Mesenchymal stem cell (in vitro differentiated cells and primary cell): ENCODE measurements at regions not wholly inside any gene's neighbourhood (a gene's known extent, or its start where the extent isn't known, plus 50 kb on each side); places are given as distances from the start of the nearest gene placed in this dataset.

Experiments used
- DNase-seq: peaks from one replicate; pipeline ENCODE4 v3.0.0-alpha.2; 2013
- H2AFZ ChIP-seq: one replicate; pipeline ENCODE4 v1.6.1; 2013; ENCODE audit warnings: low read depth, mild to moderate bottlenecking, control low read depth, inconsistent platforms, low read length, moderate library complexity
- H2AK5ac ChIP-seq: 2 replicates; pipeline ENCODE4 v1.6.1; 2013; ENCODE audit warnings: low read length, moderate library complexity, mild to moderate bottlenecking, inconsistent platforms; ENCODE audit not compliant: severe bottlenecking
- H2BK120ac ChIP-seq: one replicate; pipeline ENCODE4 v1.6.1; 2013; ENCODE audit warnings: low read depth, mild to moderate bottlenecking, inconsistent platforms, low read length, moderate library complexity
- H2BK12ac ChIP-seq, 2 experiments: one replicate each; pipeline ENCODE4 v1.6.1; 2013; ENCODE audit warnings: inconsistent platforms in 2 of 2, low read length in 2 of 2, mild to moderate bottlenecking in 2 of 2, moderate library complexity in 2 of 2, control low read depth in 1 of 2
- H2BK15ac ChIP-seq: one replicate; pipeline ENCODE4 v1.6.1; 2013; ENCODE audit warnings: mild to moderate bottlenecking, low read depth, inconsistent platforms; ENCODE audit not compliant: poor library complexity, severe bottlenecking
- H2BK5ac ChIP-seq: 2 replicates; pipeline ENCODE4 v1.6.1; 2013; ENCODE audit warnings: low read depth, mild to moderate bottlenecking, low read length, control low read depth, inconsistent platforms; ENCODE audit not compliant: poor library complexity, severe bottlenecking
- H3K14ac ChIP-seq, 2 experiments: one replicate each; pipeline ENCODE4 v1.6.1; 2013; ENCODE audit warnings: inconsistent platforms in 2 of 2, low read length in 2 of 2, control low read depth in 1 of 2, mild to moderate bottlenecking in 1 of 2, moderate library complexity in 1 of 2
- H3K18ac ChIP-seq, 2 experiments: one replicate each; pipeline ENCODE4 v1.6.1; 2013; ENCODE audit warnings: inconsistent platforms in 2 of 2, low read length in 2 of 2, control low read depth in 1 of 2, low read depth in 1 of 2, mild to moderate bottlenecking in 1 of 2
- H3K23ac ChIP-seq, 2 experiments: one replicate each; pipeline ENCODE4 v1.6.1; 2013; ENCODE audit warnings: inconsistent platforms in 2 of 2, low read length in 2 of 2, mild to moderate bottlenecking in 2 of 2, moderate library complexity in 2 of 2, control low read depth in 1 of 2
- H3K27ac ChIP-seq: 2 replicates; pipeline ENCODE4 v1.5.1; 2013; ENCODE audit warnings: mild to moderate bottlenecking, moderate library complexity, low read length, control low read depth, inconsistent platforms; ENCODE audit not compliant: poor library complexity, severe bottlenecking
- H3K27me3 ChIP-seq, 2 experiments: 2 replicates each; pipeline versions ENCODE4 v1.6.1 to v1.7.0; 2013; ENCODE audit warnings: low read length in 2 of 2, mild to moderate bottlenecking in 2 of 2, moderate library complexity in 2 of 2, control low read depth in 1 of 2, inconsistent platforms in 1 of 2; ENCODE audit not compliant: control insufficient read depth in 1 of 2, insufficient read depth in 1 of 2
- H3K36me3 ChIP-seq, 2 experiments: 2 replicates each; pipeline versions ENCODE4 v1.6.1 to v1.7.0; 2013; ENCODE audit warnings: low read length in 2 of 2, control low read depth in 1 of 2, inconsistent platforms in 1 of 2, low read depth in 1 of 2, mild to moderate bottlenecking in 1 of 2; ENCODE audit not compliant: insufficient read depth in 2 of 2, control insufficient read depth in 1 of 2
- H3K4ac ChIP-seq, 2 experiments: one replicate each; pipeline ENCODE4 v1.6.1; 2013; ENCODE audit warnings: inconsistent platforms in 2 of 2, low read length in 2 of 2, mild to moderate bottlenecking in 2 of 2, moderate library complexity in 2 of 2, control low read depth in 1 of 2, low read depth in 1 of 2
- H3K4me1 ChIP-seq: 2 replicates; pipeline ENCODE4 v1.6.1; 2013; ENCODE audit warnings: low read depth, low read length, control low read depth; ENCODE audit not compliant: control insufficient read depth, insufficient read depth
- H3K4me2 ChIP-seq: 2 replicates; pipeline ENCODE4 v1.6.1; 2013; ENCODE audit warnings: low read length, mild to moderate bottlenecking, inconsistent platforms; ENCODE audit not compliant: poor library complexity, severe bottlenecking
- H3K4me3 ChIP-seq, 2 experiments: 2 replicates each; pipeline versions ENCODE4 v1.5.1 to v1.7.0; 2013; ENCODE audit warnings: low read length in 2 of 2, mild to moderate bottlenecking in 2 of 2, control low read depth in 1 of 2, low read depth in 1 of 2; ENCODE audit not compliant: insufficient read depth in 1 of 2
- H3K79me1 ChIP-seq: replicated peaks from 2 replicates; pipeline ENCODE4 v1.6.1; 2013; ENCODE audit warnings: mild to moderate bottlenecking, control low read depth, low read length, inconsistent platforms; ENCODE audit not compliant: poor library complexity, severe bottlenecking
- H3K9ac ChIP-seq: 2 replicates; pipeline ENCODE4 v1.7.0; 2013; ENCODE audit warnings: mild to moderate bottlenecking, low read length, moderate library complexity
- H3K9me3 ChIP-seq: 2 replicates; pipeline ENCODE4 v1.7.0; 2013; ENCODE audit warnings: mild to moderate bottlenecking, low read length; ENCODE audit not compliant: control insufficient read depth
- H4K8ac ChIP-seq: one replicate; pipeline ENCODE4 v1.6.1; 2013; ENCODE audit warnings: inconsistent platforms, mild to moderate bottlenecking, low read length, moderate library complexity
- H4K91ac ChIP-seq: one replicate; pipeline ENCODE4 v1.6.1; 2013; ENCODE audit warnings: mild to moderate bottlenecking, low read length, inconsistent platforms
- WGBS: methylation state at CpG from one replicate; pipeline ENCODE4 v1.1.7; 2013; ENCODE audit warnings: mixed read lengths; 5-methylcytosine and 5-hydroxymethylcytosine counted together

GRCh38 chrX:26008691-26009090, 129.5 kb upstream of the MAGEB18 start:
- no peaks in the 10 kb centered on the region for H3K36me3 ChIP-seq
- H3K14ac ChIP-seq, result no peak overlapping the region
- no peaks in the 10 kb centered on the region for H3K9me3 ChIP-seq
- no peaks in the 10 kb centered on the region for H3K4me1 ChIP-seq
- H3K18ac ChIP-seq, result no peak overlapping the region
- H2AK5ac ChIP-seq, result no peak overlapping the region
- no peak overlapping the region for H2BK12ac ChIP-seq
- no peak overlapping the region for H3K4ac ChIP-seq
- no peak overlapping the region for H3K27ac ChIP-seq
- no peak overlapping the region for H4K8ac ChIP-seq
- H3K79me1 ChIP-seq, result no peaks in the 10 kb centered on the region
- no peak overlapping the region for H3K9ac ChIP-seq
- H2BK120ac ChIP-seq, result no peak overlapping the region
- H2BK5ac ChIP-seq, result no peak overlapping the region
- H2AFZ ChIP-seq, result no peak overlapping the region
- H3K4me2 ChIP-seq, result no peak overlapping the region
- WGBS, result no CpG with 5 or more reads among the region's 2 CpGs
- H3K27me3 ChIP-seq, result no peaks in the 10 kb centered on the region
- no peak overlapping the region for H3K23ac ChIP-seq
- no peak overlapping the region for H3K4me3 ChIP-seq
- no peak overlapping the region for H2BK15ac ChIP-seq
- no peak for DNase-seq
- no peak overlapping the region for H4K91ac ChIP-seq

DNA sequence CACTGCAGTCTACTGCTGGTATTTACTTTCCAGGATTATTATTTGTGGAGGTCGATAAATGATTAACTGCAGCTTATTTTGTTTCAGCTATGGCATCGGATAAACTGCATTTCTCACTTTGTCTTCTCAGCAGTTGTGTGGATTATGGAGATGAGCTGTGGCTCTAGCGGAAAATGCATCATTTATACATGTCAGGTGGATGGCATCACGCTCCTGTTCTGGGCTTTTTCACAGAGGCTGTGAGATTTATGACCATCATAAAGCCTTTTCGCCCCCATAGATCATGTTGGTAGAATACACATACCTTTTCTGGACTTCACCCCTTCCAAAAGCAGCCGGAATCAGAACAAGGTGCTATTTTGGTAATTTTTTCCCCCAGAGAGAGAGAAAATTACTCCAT, 118.8 kb upstream of the MAGEB18 start:
- no peak overlapping the region for H3K14ac ChIP-seq
- no peak overlapping the region for H3K18ac ChIP-seq
- no peaks in the 10 kb centered on the region for H3K36me3 ChIP-seq
- no peak overlapping the region for H3K4me2 ChIP-seq
- H3K4me3 ChIP-seq, result no peak overlapping the region
- no peak for DNase-seq
- H3K9me3 ChIP-seq, result no peaks in the 10 kb centered on the region
- no peaks in the 10 kb centered on the region for H3K27me3 ChIP-seq
- no peak overlapping the region for H2BK120ac ChIP-seq
- H4K91ac ChIP-seq, result no peak overlapping the region
- no peak overlapping the region for H2BK5ac ChIP-seq
- WGBS, result 66% methylated on average over 6 of the region's 6 CpGs
- no peaks in the 10 kb centered on the region for H3K79me1 ChIP-seq
- no peak overlapping the region for H2AFZ ChIP-seq
- no peak overlapping the region for H3K27ac ChIP-seq
- no peaks in the 10 kb centered on the region for H3K4me1 ChIP-seq
- no peak overlapping the region for H3K4ac ChIP-seq
- H4K8ac ChIP-seq, result no peak overlapping the region
- H2AK5ac ChIP-seq, result no peak overlapping the region
- H2BK12ac ChIP-seq, result no peak overlapping the region
- no peak overlapping the region for H2BK15ac ChIP-seq
- H3K23ac ChIP-seq, result no peak overlapping the region
- no peak overlapping the region for H3K9ac ChIP-seq

- H2AK5ac ChIP-seq, result no peak overlapping the region
- H3K14ac ChIP-seq, result no peak overlapping the region
- H4K8ac ChIP-seq, result no peak overlapping the region
- H4K91ac ChIP-seq, result no peak overlapping the region
- H3K36me3 ChIP-seq, result no peaks in the 10 kb centered on the region
- no peak overlapping the region for H3K4me2 ChIP-seq
- no peak overlapping the region for H2BK5ac ChIP-seq
- H3K27ac ChIP-seq, result no peak overlapping the region
- H3K27me3 ChIP-seq, result no peaks in the 10 kb centered on the region
- H3K18ac ChIP-seq, result no peak overlapping the region
- no peak overlapping the region for H3K4me3 ChIP-seq
- no peaks in the 10 kb centered on the region for H3K9me3 ChIP-seq
- no peak overlapping the region for H2BK120ac ChIP-seq
- no peak overlapping the region for H2AFZ ChIP-seq
- 63% methylated on average over 2 of the region's 5 CpGs for WGBS
- no peak overlapping the region for H2BK12ac ChIP-seq
- H3K79me1 ChIP-seq, result no peaks in the 10 kb centered on the region
- H3K4me1 ChIP-seq, result no peaks in the 10 kb centered on the region
- DNase-seq, result no peak
- no peak overlapping the region for H3K23ac ChIP-seq
- no peak overlapping the region for H3K4ac ChIP-seq
- H3K9ac ChIP-seq, result no peak overlapping the region
- no peak overlapping the region for H2BK15ac ChIP-seq
Measured at GRCh38 chrX:26026179-26026578, 112.0 kb upstream of the MAGEB18 start.

- no peak overlapping the region for H2BK15ac ChIP-seq
- 66% methylated on average over 2 of the region's 4 CpGs for WGBS
- no peak overlapping the region for H4K8ac ChIP-seq
- H3K14ac ChIP-seq, result no peak overlapping the region
- no peak overlapping the region for H3K4me2 ChIP-seq
- no peak overlapping the region for H3K4me3 ChIP-seq
- H2AFZ ChIP-seq, result no peak overlapping the region
- no peak overlapping the region for H4K91ac ChIP-seq
- H3K23ac ChIP-seq, result no peak overlapping the region
- H3K9me3 ChIP-seq, result no peaks in the 10 kb centered on the region
- no peak overlapping the region for H2BK5ac ChIP-seq
- H2BK120ac ChIP-seq, result no peak overlapping the region
- H3K27me3 ChIP-seq, result no peaks in the 10 kb centered on the region
- H3K4me1 ChIP-seq, result no peaks in the 10 kb centered on the region
- H3K18ac ChIP-seq, result no peak overlapping the region
- H3K27ac ChIP-seq, result no peak overlapping the region
- H3K79me1 ChIP-seq, result no peaks in the 10 kb centered on the region
- no peaks in the 10 kb centered on the region for H3K36me3 ChIP-seq
- no peak overlapping the region for H3K4ac ChIP-seq
- H2BK12ac ChIP-seq, result no peak overlapping the region
- H2AK5ac ChIP-seq, result no peak overlapping the region
- no peak overlapping the region for H3K9ac ChIP-seq
- DNase-seq, result no peak
Measured at GRCh38 chrX:26032111-26032912, 105.8 kb upstream of the MAGEB18 start.
